GM11168 (cell line): ENCODE measurements at regions not wholly inside any gene's neighbourhood (a gene's known extent, or its start where the extent isn't known, plus 50 kb on each side); places are given as distances from the start of the nearest gene placed in this dataset.

Source experiments
- in situ Hi-C: fragments of 300-500 bp; cut with MboI; formaldehyde crosslinking; loops from one replicate; pipeline ENCODE4 v1.12.0; 2022; ENCODE audit warnings: low sequenced_read_pairs; ENCODE audit not compliant: unreplicated experiment

DNA sequence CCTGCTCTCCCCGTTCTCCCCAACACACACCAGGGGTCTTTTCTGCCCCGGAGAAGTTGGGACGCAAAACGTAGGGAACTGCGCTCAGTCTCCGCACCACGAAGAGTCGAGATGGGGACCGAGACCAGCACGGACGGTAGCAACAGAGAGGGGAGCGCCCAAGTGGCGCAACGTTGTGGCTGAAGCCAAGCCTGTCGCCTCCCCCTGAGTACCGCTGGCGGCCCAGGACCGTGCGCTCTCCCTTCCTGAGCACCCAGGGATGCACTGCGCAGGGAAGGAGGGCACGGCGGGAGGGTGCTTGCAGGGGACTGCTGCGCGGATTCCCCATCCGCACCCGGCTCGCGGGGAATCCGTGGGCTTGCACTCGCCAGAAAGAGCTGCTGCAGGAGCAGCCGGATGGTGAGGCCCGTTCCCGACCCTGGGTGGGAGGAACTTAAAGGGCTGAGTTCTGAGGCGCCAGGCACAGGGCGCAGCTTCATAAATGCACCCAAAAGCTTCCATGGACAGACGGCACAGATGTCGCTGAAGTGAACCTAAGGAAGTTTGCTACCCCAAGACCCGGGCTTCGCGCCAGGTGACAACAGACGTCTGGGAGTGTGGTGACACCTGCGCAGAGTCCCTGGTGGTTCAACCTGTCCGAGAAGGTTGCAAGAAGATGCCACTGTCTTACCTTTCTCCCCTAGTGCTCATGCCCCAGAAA lies 178.7 kb downstream of the TBXT start:
- in situ Hi-C loops = no loop called here

DNA sequence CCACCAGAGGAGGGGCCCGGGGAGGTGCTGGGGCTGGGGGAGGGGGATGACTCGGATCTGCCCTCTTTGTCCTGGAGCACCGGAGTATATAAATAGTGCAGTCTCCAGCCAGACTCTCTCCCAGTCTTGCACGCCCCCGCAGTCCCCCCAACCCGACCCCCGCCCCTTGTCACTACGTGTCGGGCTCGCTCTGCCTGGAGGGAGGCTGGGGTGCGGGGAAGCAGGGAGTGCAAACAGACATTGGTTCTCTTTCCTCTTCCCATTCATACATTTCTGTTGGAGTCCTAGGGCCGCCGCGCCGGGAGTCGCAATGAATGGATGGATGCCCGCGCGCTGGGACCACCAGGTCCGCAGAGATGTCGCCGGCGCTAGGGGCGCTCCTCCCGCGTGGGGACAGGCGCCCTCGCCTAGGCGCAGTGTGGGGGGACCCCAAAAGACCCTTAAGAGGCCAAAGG lies 179.3 kb downstream of the TBXT start:
- in situ Hi-C loops = no loop called here

DNA sequence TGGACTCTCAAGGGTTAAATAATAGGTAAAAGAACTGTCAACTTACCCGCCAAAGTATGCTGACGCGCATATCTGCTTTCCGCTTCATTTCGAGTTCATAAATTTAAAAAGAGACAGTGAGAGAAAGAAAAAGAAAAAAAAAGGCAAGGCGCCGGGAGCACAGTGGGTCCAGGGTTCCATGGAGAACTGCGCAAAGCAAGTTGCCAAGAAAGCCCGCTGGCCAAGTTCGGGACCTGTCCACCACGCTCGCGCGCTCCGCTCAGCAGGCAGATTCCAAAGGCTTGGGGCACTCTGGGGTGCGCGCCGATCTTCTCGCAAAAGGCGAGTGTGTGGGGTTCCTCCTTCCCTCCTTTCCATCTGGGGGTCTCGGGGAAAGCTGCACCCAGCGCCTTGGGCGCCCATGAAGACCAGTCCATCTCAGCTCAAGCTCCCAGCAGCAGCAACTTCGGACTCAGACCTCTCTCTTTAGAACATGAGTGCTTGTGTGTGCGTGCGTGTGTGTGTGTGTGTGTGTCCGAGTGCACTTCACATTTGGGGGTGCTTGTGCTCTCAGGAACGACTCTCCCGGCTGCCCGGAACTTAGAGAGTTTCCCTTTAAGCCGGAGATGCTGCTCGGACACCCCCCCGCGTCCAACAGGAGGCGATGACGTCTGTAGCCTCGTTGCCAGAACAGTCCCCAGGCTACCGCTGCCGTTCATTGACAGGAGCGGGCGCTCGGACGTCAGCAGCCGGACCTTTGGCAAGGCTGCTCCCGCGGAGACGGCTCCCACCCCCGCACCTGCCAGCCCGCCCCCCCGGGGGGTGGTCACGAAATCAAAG lies 180.0 kb downstream of the TBXT start:
- in situ Hi-C loops = no loop called here

DNA sequence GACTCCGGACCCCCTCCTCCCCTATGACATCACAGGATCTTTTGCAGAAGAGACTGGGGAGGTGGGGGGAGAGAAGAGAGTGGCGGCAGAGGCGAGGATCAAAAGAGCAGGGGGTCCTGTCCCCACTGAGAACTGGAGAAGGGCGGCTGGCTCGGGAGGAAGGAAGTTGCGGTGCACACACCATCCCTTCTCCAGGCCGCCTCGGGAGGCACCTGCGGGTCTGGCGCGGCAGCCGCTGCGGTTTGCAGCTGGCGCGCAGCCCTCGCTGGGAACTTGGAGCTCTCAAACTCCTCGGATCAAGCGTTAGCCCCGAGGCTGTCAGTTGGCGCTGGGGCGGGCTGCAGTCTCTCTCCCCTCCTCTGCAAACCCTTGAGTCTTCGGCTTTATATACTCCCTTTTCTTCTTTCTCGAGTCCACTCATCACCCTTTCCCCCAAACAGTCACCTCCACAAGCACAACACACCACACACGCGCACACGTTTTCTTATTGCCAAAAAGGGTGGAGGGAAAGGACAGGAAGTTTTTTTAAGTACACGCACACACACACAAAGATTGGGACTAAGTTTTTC lies 180.7 kb downstream of the TBXT start:
- in situ Hi-C loops = no loop called here

DNA sequence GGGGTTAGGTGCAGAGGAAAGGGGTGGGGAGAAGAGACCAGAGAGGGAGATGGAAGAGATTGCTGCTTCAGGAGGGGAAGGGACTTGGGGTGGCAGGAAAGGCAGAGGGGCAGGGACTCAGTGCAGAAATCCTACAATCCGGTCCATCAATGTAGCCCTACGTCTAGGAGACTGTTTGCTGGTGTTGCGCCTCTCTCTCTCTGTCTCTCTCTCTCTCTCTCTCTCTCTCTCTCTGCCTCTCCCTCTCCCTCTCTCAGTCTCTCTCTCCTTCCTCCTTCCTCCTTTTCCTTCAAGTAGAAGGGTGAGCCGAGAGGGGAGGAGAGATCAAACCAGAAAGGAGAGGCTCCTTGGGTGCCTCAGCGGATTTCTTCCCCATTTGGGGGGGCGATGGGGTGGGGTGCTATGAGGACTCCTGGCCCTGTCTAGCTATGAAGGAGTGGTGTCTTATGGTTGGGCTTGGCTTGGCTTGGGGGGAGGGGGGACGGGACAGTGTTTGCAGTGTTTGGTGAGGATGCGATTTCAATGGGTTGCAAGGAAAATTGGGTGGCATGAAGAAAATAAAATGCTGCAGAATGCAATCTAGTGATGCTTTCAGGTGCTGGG lies 181.2 kb downstream of the TBXT start:
- in situ Hi-C loops = no loop called here

DNA sequence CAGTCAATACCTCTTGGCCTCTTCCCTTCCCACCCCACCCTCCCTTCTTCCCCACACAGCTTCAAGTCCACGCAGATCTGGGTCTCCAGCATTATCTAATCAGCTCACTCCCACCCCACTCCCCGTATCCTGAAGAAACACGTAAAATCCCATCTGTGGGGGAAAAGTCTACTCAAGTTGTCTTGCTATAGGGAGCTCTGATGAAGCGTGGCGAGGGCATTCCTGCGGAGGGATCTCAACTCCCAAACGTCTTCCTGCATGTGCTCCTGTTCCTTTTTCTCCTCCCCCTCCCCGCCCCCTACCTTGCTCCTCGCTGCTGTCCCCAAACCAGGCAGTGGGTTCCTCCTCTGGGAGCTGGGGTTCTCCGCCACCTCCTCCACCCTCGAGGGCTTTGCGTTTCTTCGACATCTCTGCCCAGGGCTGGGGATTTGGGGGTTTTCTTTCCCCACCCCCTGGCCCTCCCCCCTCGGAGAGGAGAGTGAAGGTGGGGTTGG lies 181.8 kb downstream of the TBXT start:
- in situ Hi-C loops = no loop called here

DNA sequence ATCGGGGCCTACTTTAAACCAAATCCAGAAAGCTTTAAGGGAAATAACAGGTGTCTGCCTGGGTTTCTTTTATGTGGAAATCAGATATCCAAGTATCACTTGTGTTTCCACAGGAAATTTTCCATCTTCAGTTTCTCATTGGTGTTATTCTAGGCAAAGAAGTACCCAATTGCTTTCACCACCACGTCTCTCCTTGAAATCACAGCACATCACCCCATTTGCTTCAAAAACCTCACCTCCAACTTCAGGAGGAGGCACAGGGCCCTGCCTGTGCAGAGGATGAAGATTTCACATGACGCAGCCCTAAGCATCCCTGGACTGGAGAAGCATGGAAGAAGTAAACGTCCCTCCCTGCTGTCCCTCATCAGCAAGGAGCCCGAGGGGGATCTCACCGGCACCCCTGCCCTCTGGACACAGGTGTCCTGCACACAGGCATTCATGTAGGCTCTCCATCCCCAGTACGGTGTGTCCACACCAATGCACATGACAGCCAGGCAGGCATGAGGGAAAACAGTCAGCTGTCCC lies 182.3 kb downstream of the TBXT start:
- in situ Hi-C loops = no loop called here

DNA sequence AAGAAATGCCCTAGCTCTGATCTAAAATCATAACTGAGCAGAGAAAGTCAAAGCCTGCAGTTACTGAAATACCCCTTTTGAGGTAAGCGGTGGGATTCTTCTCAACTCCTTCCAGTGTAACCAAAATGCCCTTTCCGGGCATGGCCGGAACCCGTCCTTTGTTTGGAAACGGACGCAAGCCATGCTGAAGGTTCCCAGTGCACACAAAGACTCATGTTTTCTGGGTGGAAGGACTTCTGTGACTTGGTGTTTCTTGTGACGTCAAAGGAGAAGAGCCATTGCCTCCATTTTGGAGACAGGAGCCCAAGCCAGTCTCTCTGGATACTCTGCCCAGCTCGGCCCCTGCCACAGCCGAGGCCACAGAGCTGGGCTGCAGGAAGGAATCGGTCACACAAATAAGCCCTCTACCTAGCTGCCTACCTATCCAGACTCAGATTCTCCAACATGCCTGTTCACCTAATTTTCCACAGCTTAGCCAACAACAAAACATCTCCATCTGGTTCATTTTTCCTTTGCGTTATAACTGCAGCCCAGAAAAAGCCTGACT lies 182.8 kb downstream of the TBXT start:
- in situ Hi-C loops = no loop called here

DNA sequence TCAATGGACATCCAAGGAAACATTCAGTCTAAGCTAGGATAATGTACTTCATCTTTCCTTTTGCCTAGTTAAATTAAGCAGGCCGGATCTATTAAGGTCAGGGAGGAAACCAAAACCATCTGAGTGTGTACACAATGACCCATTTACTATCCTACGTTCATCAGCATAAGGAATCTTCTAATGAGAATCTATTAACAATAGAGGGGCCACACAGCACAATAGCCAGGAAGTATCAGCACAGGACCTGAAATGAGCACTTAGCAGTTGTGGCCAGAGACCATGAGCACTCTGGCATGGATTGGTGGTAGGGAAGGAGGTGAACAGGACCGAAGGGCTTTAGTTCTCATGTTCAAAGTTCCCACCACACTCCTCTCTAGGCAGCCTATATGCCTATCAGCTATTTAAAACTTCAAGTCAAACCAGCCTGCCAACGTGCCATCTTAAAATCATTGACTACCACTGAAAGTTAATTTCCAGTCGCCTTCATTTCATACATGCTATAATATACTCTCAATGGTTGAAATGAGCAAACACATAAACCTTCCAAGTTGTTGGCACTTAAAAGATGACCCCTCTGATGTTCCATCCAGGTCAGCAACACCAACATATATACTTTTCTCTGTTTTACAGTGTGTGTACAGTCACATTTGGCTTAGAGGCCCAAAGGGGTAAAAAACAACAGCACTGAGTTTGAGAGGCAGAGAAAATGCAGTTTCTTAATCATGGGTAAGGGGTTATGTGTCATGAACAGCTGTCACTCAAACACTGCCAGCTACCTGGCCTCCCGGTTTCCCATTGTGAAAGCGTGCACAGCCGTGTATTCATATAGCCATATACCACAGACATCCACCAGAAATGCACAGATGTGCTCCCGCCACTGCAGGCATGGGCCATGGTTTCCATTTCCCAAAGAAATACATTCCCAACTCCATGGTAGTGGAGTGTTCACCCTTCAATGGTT lies 184.3 kb downstream of the TBXT start:
- in situ Hi-C loops = no loop called here

DNA sequence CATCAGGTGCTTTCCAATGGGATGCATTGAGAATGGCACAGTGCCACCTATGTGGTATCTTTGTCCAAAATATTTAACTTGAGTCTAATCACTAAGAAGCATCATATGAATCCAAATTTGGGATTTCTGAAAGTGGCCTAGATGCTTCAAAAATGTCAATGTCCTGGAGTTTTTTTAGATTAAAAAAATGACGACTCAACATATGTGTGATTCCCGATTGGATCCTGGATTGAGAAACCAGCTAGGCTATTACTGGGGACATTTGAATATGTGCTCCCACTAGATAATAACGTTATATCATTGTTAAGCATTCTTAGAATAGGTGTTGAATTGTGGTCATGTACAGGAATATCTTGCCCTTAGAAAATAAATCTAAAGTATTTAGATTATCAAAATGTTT lies 189.2 kb downstream of the TBXT start:
- in situ Hi-C loops = no loop called here

DNA sequence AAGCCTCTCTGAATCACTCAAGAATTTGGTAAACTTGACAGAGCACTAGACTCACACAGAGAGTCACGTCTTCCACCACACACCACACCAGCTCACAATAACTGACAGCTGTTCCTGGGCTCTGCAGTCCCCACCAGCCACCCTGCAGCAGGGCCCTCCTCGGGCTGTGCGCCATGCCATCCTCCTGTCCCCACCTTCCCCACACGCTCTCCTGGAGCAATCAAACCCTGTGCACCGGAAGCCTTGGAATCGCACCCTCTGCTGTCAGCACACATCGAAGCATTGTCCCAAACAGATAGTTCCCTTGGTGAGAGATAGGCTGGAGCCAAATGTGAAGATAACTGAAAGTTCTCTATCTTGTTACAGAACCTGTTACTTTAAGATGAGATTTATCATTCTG lies 191.0 kb downstream of the TBXT start:
- in situ Hi-C loops = no loop called here

DNA sequence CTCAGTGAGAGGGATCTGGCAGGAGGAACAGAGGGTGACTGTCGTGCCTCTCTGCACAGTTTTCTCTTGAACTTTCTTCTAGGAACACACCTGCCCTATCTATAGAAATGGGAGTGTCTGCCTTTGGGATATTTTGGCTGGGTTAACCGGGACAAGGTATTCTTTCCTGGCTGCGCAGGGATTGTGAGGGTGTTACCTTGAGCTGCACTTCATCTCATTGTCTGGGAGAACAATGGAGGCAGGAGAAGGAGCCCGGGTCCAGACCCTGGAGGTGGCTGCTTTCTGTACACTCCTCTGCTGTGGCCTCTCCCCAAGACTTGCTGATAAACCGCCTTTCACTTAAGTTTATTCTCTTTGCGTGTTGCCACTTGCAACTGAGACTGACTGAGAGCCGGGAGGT lies 192.8 kb downstream of the TBXT start:
- in situ Hi-C loops = no loop called here

DNA sequence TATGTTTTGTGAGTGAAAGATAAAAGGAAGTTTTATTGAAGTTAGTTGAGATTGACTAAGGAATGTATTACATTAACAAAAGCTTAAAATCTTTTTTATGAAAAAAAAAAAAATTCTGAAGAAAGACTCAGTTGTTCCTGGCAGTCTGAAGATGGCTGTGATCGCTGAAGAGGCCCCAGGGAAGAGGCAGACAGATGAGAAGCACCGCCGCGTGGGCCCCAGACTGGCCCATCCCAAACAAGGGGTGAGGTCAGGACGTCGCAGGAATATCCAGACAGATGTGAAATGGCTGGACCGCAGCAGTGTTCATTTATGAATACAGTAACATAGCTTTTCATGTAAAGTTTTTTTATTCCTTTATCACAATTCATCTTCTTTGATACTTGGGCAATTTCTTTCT lies 194.2 kb downstream of the TBXT start:
- in situ Hi-C loops = no loop called here

DNA sequence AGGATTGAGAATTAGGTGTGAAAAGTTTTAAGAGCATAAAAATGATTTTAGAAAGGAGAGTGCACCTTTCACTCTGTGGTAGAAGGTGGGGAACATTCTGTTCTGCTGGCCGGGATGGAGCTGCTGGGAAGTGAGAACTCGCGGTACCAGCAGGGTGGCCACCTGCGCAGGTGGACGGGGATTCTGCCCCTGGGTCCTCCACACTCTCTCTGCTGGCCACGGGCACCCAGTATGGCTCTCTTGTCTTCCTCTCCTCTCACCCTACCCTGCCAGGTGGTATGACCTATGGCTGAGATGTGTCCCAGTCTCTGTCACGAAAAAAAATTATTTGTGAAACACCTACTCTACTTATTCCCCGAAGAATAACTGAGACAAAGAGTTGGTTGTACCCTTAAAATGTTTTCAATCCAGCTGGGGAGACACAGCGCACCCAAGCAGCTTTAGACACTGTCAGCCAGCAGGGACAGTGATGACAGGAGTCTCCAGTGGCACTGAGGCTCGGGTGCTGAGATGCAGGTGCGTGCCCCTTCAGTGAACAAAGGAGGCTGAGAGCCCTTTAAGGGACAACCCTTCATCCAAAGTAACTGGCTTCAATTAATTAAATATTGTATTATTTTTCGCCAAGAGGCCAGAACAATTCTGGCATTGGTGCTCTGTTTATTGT lies 195.4 kb downstream of the TBXT start:
- in situ Hi-C loops = no loop called here

DNA sequence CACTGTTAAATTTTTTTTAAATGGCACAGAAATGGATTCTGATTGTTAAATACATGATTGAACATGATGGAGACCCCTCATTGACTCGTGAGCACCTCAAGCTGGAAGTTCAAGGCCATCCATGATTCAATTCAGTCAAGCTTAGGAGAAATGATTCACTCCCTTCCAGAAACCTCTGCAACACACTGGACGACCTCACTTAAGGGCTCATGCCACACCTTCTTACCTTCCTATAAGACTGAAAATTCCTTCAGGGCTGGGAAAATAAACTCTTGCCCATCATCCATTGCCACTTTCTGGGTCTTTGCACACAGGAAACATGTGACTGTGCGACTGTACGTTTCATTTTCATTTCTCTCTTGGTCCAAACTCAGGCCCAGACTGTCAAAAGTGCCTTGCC lies 196.4 kb downstream of the TBXT start:
- in situ Hi-C loops = no loop called here

DNA sequence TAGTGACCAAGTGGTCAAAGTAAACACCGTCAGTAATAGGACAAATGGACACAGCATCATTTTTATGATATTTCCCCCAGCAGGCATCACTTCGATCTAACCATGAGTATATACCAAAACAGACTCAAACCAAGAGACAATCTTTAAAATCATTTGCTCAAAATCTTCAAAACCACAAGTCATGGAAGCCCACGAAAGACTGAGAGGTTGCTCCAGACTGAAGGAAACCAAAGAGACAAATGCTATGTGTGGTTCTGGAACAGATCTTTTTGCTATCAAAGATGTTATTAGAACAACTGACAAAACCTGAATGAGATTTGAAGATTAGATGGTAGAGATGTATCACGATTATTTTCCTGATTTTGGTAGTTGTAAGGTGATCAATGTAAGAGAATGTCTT lies 197.7 kb downstream of the TBXT start:
- in situ Hi-C loops = no loop called here

DNA sequence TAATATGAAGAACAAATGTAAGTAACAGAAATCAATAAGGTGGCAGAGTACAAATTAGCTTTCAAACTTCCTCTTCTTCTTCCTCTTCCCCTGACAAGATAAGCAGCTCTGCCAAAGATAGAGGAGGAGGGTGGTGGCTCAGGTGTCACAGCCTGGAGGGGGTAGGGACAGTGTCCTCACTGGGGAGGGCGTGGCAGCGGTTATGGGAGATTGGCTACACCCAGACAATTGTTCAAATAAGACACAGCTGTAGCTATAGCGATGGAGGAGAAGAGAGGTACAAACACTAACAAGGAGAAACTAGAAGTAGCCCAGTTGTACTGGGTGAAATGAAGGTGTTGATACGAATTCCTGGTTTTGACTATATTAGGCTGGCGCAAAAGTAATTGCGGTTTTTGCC lies 198.5 kb downstream of the TBXT start:
- in situ Hi-C loops = no loop called here

DNA sequence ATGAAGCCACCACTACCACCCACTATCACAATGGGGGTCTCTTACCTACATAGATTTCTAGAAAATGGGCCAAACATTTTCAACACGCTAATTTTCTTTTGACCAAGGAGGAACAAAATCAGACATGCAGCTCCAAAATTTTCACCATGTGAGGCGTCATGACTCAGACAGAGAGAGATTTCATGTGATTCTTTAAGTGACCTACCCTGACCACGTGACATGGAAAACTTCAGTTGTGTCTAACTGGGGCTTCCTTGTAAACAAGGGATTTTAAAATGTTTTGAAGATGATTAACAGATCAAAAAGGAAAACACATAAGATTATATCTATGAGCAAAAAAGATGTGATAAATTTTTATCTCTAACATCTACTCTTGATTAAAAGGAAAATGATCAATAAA lies 199.2 kb downstream of the TBXT start:
- in situ Hi-C loops = no loop called here
